Ascending aorta (tissue), 2 donors: ENCODE measurements at regions not wholly inside any gene's neighbourhood (a gene's known extent, or its start where the extent isn't known, plus 50 kb on each side); places are given as distances from the start of the nearest gene placed in this dataset.
"Not testable (repeated sequence)": the region's sequence is repeated elsewhere in the genome, so short reads cannot be mapped to it uniquely, and the experiment has no call there.

Source experiments
- DNase-seq, 2 donors: peaks; one replicate each; pipeline ENCODE4 v3.0.0-alpha.2; 2019; ENCODE audit warnings: low spot score in 2 of 2
- H3K27ac ChIP-seq, 2 donors: fragments of 200-600 bp; sonication (generic); one replicate each; pipeline ENCODE4 v1.5.1; 2016 to 2017; ENCODE audit warnings: mild to moderate bottlenecking in 1 of 2
- H3K27me3 ChIP-seq: fragments of 200-600 bp; sonication (generic); one replicate; pipeline ENCODE4 v1.5.1; 2017
- H3K36me3 ChIP-seq, 2 donors: fragments of 200-600 bp; sonication (generic); one replicate each; pipeline ENCODE4 v1.5.1; 2016
- H3K4me1 ChIP-seq, 2 donors: fragments of 200-600 bp; sonication (generic); one replicate each; pipeline ENCODE4 v1.5.1; 2016 to 2017; ENCODE audit warnings: mild to moderate bottlenecking in 1 of 2
- H3K4me3 ChIP-seq, 2 donors: fragments of 200-600 bp; sonication (generic); one replicate each; pipeline ENCODE4 v1.5.1; 2016 to 2017; ENCODE audit warnings: mild to moderate bottlenecking in 1 of 2
- H3K9me3 ChIP-seq, 2 donors: fragments of 200-600 bp; sonication (generic); one replicate each; pipeline ENCODE4 v1.5.1; 2016
- CTCF ChIP-seq, 3 experiments: fragments of 200-600 bp in 2 of 3; fragments of 450-650 bp in 1 of 3; sonication (generic) in 2 of 3; IDR thresholded peaks; one replicate each; pipeline ENCODE4 v1.5.1; 2016 to 2019; ENCODE audit warnings: antibody characterized with exemption in 3 of 3, mild to moderate bottlenecking in 1 of 3, moderate library complexity in 1 of 3
- intact Hi-C: fragments of 100-400 bp; cut with DNase I; formaldehyde crosslinking; loops from one replicate; pipeline ENCODE4 v1.15.1; 2023

- intact Hi-C loops = loop anchor here (10.0 kb wide), 1 partner anchor 981 kb away; the partner anchor contains the start of gene RLIM
- H3K4me3 ChIP-seq = no peak overlapping the region
- no peaks in the 10 kb centered on the region for H3K27me3 ChIP-seq
- H3K27ac ChIP-seq = peak overlapping the region in 1 of 2 donors; percentile 40
- TF ChIP-seq CTCF (IDR thresholded peaks at IDR 0.05) = no peak
- H3K9me3 ChIP-seq = peaks cover 0 to 3% of the 10 kb centered on the region in 2 donors
- no peaks in the 10 kb centered on the region for H3K36me3 ChIP-seq
- no peaks in the 10 kb centered on the region for H3K4me1 ChIP-seq
- DNase-seq = no peak
These were observed 73.3 kb upstream of the ZDHHC15 start for GRCh38 chrX:75596178-75596577.

GRCh38 chrX:75593186-75593585 lies 70.3 kb upstream of the ZDHHC15 start:
- not testable (repeated sequence) for H3K4me1 ChIP-seq, H3K4me3 ChIP-seq, H3K27me3 ChIP-seq, H3K9me3 ChIP-seq, H3K36me3 ChIP-seq, DNase-seq
- intact Hi-C loops = loop anchor here (5.0 to 10.0 kb wide), 2 partner anchors 71 to 978 kb away; partner anchors contain the start of genes RLIM and ZDHHC15
- H3K27ac ChIP-seq = peak overlapping the region in 1 of 2 donors; percentile 49

GRCh38 chrX:75582511-75582910 lies 59.7 kb upstream of the ZDHHC15 start:
- H3K4me1 ChIP-seq = no peaks in the 10 kb centered on the region
- no peak for TF ChIP-seq CTCF (IDR thresholded peaks at IDR 0.05)
- peaks cover 0 to 5% of the 10 kb centered on the region in 2 donors for H3K9me3 ChIP-seq
- H3K4me3 ChIP-seq = no peak overlapping the region
- intact Hi-C loops = no loop called here
- H3K27me3 ChIP-seq = no peaks in the 10 kb centered on the region
- DNase-seq = no peak
- H3K36me3 ChIP-seq = peaks cover 2 to 5% of the 10 kb centered on the region in 2 donors
- no peak overlapping the region for H3K27ac ChIP-seq
